H1 (cell line): ENCODE measurements at regions not wholly inside any gene's neighbourhood (a gene's known extent, or its start where the extent isn't known, plus 50 kb on each side); places are given as distances from the start of the nearest gene placed in this dataset.
"Not testable (repeated sequence)": the region's sequence is repeated elsewhere in the genome, so short reads cannot be mapped to it uniquely, and the experiment has no call there.

Experiments used
- CTCF ChIA-PET: fragments of 300-600 bp; sonication (Branson Sonifier 250); formaldehyde crosslinking; loops from one replicate; lab custom pipeline; 2021; ENCODE audit not compliant: partially characterized antibody; lab: Charles Lee
- POLR2A ChIA-PET: fragments of 300-600 bp; sonication (Branson Sonifier 250); formaldehyde crosslinking; loops from one replicate; lab custom pipeline; 2021; ENCODE audit warnings: inconsistent platforms; ENCODE audit not compliant: partially characterized antibody; lab: Charles Lee
- DNase-seq, 2 experiments: peaks; one replicate each; pipeline versions ENCODE4 v3.0.0 to v3.0.0-alpha.2; 2010 to 2022; ENCODE audit warnings: low spot score in 2 of 2, low read depth in 1 of 2, mixed read lengths in 1 of 2
- FAIRE-seq: peaks from 2 replicates; lab custom pipeline; 2011; peaks lifted over from hg19 to GRCh38; lab: Jason Lieb, UNC
- H2AFZ ChIP-seq: 2 replicates; pipeline ENCODE4 v1.8.1; 2012; ENCODE audit warnings: low read length, inconsistent platforms
- H2AK5ac ChIP-seq: 2 replicates; pipeline ENCODE4 v1.6.1; 2013; ENCODE audit warnings: low read depth, low read length
- H2BK120ac ChIP-seq: replicated peaks from 2 replicates; pipeline ENCODE3; 2013; ENCODE audit warnings: low read depth, low read length, inconsistent platforms
- H2BK12ac ChIP-seq: 2 replicates; pipeline ENCODE4 v1.6.1; 2013; ENCODE audit warnings: low read depth, low read length
- H2BK15ac ChIP-seq: 2 replicates; pipeline ENCODE4 v1.6.1; 2013; ENCODE audit warnings: low read length
- H2BK20ac ChIP-seq: 2 replicates; pipeline ENCODE4 v1.6.1; 2013; ENCODE audit warnings: low read length
- H2BK5ac ChIP-seq: 2 replicates; pipeline ENCODE4 v1.6.1; 2013; ENCODE audit warnings: low read depth, low read length
- H3K14ac ChIP-seq: 2 replicates; pipeline ENCODE4 v1.6.1; 2013; ENCODE audit warnings: inconsistent platforms; ENCODE audit not compliant: insufficient read length
- H3K18ac ChIP-seq: 2 replicates; pipeline ENCODE4 v1.6.1; 2013; ENCODE audit warnings: low read length; ENCODE audit errors: extremely low read depth
- H3K23ac ChIP-seq: 2 replicates; pipeline ENCODE4 v1.6.1; 2013; ENCODE audit warnings: inconsistent platforms; ENCODE audit not compliant: insufficient read length
- H3K23me2 ChIP-seq: 2 replicates; pipeline ENCODE4 v1.6.1; 2013; ENCODE audit warnings: low read depth, low read length
- H3K27ac ChIP-seq: 2 replicates; pipeline ENCODE4 v1.6.1; 2011; ENCODE audit warnings: low read depth, low read length, inconsistent platforms
- H3K27me3 ChIP-seq, 4 experiments: replicated peaks in 1 of 4; 1 replicate in 1 of 4; 2 replicates in 3 of 4; pipeline versions ENCODE4 v1.6.1 to v1.8.1; 2011 to 2013; ENCODE audit warnings: low read length in 3 of 4, mild to moderate bottlenecking in 3 of 4, inconsistent platforms in 2 of 4, mixed read lengths in 2 of 4, moderate library complexity in 1 of 4; ENCODE audit not compliant: control insufficient read depth in 3 of 4, insufficient read depth in 3 of 4; ENCODE audit errors: extremely low read depth in 1 of 4
- H3K36me3 ChIP-seq, 4 experiments: 2 replicates each; pipeline versions ENCODE4 v1.6.1 to v1.8.1; 2011 to 2013; ENCODE audit warnings: mild to moderate bottlenecking in 4 of 4, low read length in 3 of 4, moderate library complexity in 2 of 4, control low read depth in 1 of 4, inconsistent platforms in 1 of 4; ENCODE audit not compliant: insufficient read depth in 4 of 4, control insufficient read depth in 2 of 4
- H3K4ac ChIP-seq: replicated peaks from 2 replicates; pipeline ENCODE3; 2013; ENCODE audit warnings: low read length, low read depth, mixed read lengths, inconsistent platforms; ENCODE audit not compliant: insufficient read length
- H3K4me1 ChIP-seq, 4 experiments: replicated peaks in 1 of 4; 1 replicate in 1 of 4; 2 replicates in 3 of 4; pipeline versions ENCODE4 v1.6.1 to v1.8.1; 2011 to 2013; ENCODE audit warnings: low read length in 3 of 4, inconsistent platforms in 2 of 4, mixed read lengths in 1 of 4; ENCODE audit not compliant: insufficient read depth in 4 of 4, control insufficient read depth in 3 of 4
- H3K4me2 ChIP-seq, 2 experiments: 2 replicates each; pipeline versions ENCODE4 v1.6.1 to v1.8.1; 2011 to 2013; ENCODE audit warnings: low read depth in 2 of 2, low read length in 2 of 2, control low read depth in 1 of 2, inconsistent platforms in 1 of 2, mild to moderate bottlenecking in 1 of 2; ENCODE audit not compliant: insufficient read depth in 1 of 2
- H3K4me3 ChIP-seq, 4 experiments: fragments of 200-600, 300-600 bp in 1 of 4; sonication (generic), shearing (Covaris generic), sonication (Bioruptor Twin) in 1 of 4; 2 replicates each; pipeline versions ENCODE4 v1.5.1 to v1.8.1; 2011 to 2016; ENCODE audit warnings: low read length in 4 of 4, low read depth in 3 of 4, control low read depth in 2 of 4, inconsistent platforms in 2 of 4, mild to moderate bottlenecking in 2 of 4, mixed read lengths in 1 of 4, moderate library complexity in 1 of 4; ENCODE audit not compliant: insufficient read depth in 2 of 4; ENCODE audit errors: extremely low read depth in 1 of 4
- H3K56ac ChIP-seq: replicated peaks from 2 replicates; pipeline ENCODE3; 2013; ENCODE audit warnings: low read depth, mild to moderate bottlenecking, mixed read lengths, low read length, inconsistent platforms; ENCODE audit not compliant: insufficient read length
- H3K79me1 ChIP-seq: 2 replicates; pipeline ENCODE4 v1.6.1; 2013; ENCODE audit warnings: low read depth, low read length, control low read depth
- H3K79me2 ChIP-seq, 2 experiments: 2 replicates each; pipeline versions ENCODE4 v1.6.1 to v1.8.1; 2012 to 2013; ENCODE audit warnings: low read length in 2 of 2, mild to moderate bottlenecking in 2 of 2, inconsistent platforms in 1 of 2; ENCODE audit not compliant: insufficient read depth in 2 of 2, control insufficient read depth in 1 of 2
- H3K9ac ChIP-seq, 4 experiments: replicated peaks in 1 of 4; 1 replicate in 1 of 4; 2 replicates in 3 of 4; pipeline versions ENCODE4 v1.6.1 to v1.8.1; 2011 to 2013; ENCODE audit warnings: low read depth in 3 of 4, low read length in 3 of 4, control low read depth in 2 of 4, mild to moderate bottlenecking in 2 of 4, moderate library complexity in 2 of 4, inconsistent platforms in 1 of 4; ENCODE audit errors: extremely low read depth in 1 of 4
- H3K9me3 ChIP-seq, 2 experiments: 2 replicates each; pipeline versions ENCODE4 v1.6.1 to v1.8.1; 2012 to 2013; ENCODE audit warnings: mild to moderate bottlenecking in 2 of 2, moderate library complexity in 2 of 2, control low read depth in 1 of 2, inconsistent platforms in 1 of 2, low read depth in 1 of 2, low read length in 1 of 2, mixed read lengths in 1 of 2; ENCODE audit not compliant: insufficient read depth in 2 of 2
- H4K20me1 ChIP-seq, 2 experiments: replicated peaks in 1 of 2; 2 replicates each; pipeline versions ENCODE3 to v1.8.1; 2011 to 2013; ENCODE audit warnings: inconsistent platforms in 2 of 2, low read length in 2 of 2, mild to moderate bottlenecking in 1 of 2; ENCODE audit not compliant: insufficient read depth in 2 of 2, control insufficient read depth in 1 of 2
- H4K5ac ChIP-seq: 2 replicates; pipeline ENCODE4 v1.6.1; 2013; ENCODE audit warnings: low read length, low read depth, mixed read lengths, inconsistent platforms; ENCODE audit not compliant: insufficient read length
- H4K8ac ChIP-seq: 2 replicates; pipeline ENCODE4 v1.8.0; 2013; ENCODE audit warnings: mild to moderate bottlenecking, moderate library complexity, low read length, inconsistent platforms; ENCODE audit not compliant: insufficient read depth; ENCODE audit errors: extremely low read depth
- H4K91ac ChIP-seq: replicated peaks from 2 replicates; pipeline ENCODE3; 2013; ENCODE audit warnings: low read length, mixed read lengths, inconsistent platforms; ENCODE audit not compliant: insufficient read length
- GTF2F1 ChIP-seq: IDR thresholded peaks from 2 replicates; pipeline ENCODE4 v1.6.1; 2012; ENCODE audit warnings: low read depth, low read length, improper control_type of control experiment, borderline replicate concordance
- RNF2 ChIP-seq: fragments of 200-900, 300-1000 bp; sonication (generic); IDR thresholded peaks from 2 replicates; pipeline ENCODE4 v1.7.1; 2016; ENCODE audit warnings: borderline replicate concordance, low read depth, mild to moderate bottlenecking, antibody characterized with exemption, low read length; ENCODE audit not compliant: poor library complexity, severe bottlenecking; ENCODE audit errors: missing control alignments
- WGBS, 2 experiments: shearing (Covaris generic) in 1 of 2; methylation state at CpG; one replicate each; pipeline versions ENCODE4 v1.1.6 to v1.1.7; 2013 to 2015; ENCODE audit warnings: low lambda C conversion rate in 2 of 2, mixed read lengths in 2 of 2, inconsistent platforms in 1 of 2, low coverage in 1 of 2, missing lambda C conversion rate in 1 of 2; ENCODE audit not compliant: insufficient replicate concordance in 2 of 2, insufficient coverage in 1 of 2, insufficient read length in 1 of 2; ENCODE audit errors: extremely low coverage in 1 of 2, missing lambda C conversion rate in 1 of 2; 5-methylcytosine and 5-hydroxymethylcytosine counted together
- TF ChIP-seq, protein P1 (sequence below), 3 experiments: IDR thresholded peaks; 1 replicate in 2 of 3; 2 replicates in 1 of 3; pipeline versions ENCODE4 v1.5.1 to v1.6.1; 2011; ENCODE audit warnings: low read length in 3 of 3, mild to moderate bottlenecking in 3 of 3, inconsistent platforms in 2 of 3, low read depth in 1 of 3, moderate library complexity in 1 of 3; ENCODE audit not compliant: insufficient read depth in 1 of 3; ENCODE audit errors: control extremely low read depth in 1 of 3

DNA sequence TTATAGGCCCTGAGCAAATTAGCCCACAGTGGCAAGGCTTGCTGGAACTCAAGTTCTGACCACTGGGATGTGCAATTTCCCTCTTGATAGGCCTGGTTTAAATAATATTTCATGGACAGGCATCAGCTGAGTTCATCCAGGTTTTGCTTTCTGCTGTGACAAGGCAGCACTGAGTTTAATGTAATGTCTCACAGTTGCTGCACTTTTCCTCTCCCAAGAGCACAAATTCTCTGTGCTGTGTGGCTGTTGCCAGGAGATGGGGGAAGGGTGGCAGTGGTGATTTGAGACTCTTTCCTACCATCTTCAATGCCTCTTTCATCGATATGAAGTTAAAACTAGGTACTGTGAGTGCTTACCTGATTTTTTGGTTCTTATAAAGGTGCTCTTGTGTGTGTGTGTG, 272.8 kb upstream of the STXBP6 start (continued):
- TF ChIP-seq RNF2 = no peak
- TF ChIP-seq GTF2F1 = no peak
- TF ChIP-seq, protein P1, sequence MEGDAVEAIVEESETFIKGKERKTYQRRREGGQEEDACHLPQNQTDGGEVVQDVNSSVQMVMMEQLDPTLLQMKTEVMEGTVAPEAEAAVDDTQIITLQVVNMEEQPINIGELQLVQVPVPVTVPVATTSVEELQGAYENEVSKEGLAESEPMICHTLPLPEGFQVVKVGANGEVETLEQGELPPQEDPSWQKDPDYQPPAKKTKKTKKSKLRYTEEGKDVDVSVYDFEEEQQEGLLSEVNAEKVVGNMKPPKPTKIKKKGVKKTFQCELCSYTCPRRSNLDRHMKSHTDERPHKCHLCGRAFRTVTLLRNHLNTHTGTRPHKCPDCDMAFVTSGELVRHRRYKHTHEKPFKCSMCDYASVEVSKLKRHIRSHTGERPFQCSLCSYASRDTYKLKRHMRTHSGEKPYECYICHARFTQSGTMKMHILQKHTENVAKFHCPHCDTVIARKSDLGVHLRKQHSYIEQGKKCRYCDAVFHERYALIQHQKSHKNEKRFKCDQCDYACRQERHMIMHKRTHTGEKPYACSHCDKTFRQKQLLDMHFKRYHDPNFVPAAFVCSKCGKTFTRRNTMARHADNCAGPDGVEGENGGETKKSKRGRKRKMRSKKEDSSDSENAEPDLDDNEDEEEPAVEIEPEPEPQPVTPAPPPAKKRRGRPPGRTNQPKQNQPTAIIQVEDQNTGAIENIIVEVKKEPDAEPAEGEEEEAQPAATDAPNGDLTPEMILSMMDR (IDR thresholded peaks at IDR 0.05; ENCODE audit: control extremely low read depth in 1 of 3, insufficient read depth in 1 of 3, low read depth in 1 of 3, low read length in 3 of 3) = no peak
- TF ChIP-seq, all 59 proteins: peak for 0

DNA sequence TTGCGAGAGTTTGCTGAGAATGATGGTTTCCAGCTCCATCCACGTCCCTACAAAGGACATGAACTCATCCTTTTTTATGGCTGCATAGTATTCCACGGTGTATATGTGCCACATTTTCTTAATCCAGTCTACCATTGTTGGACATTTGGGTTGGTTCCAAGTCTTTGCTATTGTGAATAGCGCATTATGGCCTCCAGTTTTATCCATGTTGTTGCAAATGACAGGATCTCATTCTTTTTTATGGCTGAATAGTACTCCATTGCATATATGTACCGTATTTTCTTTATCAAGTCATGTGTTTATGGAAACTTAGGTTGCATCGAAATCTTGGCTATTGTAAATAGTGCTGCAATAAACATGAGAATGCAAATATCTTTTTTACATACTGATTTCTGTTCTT, 266.1 kb upstream of the STXBP6 start:
- DNase-seq, H3K14ac ChIP-seq, H2BK20ac ChIP-seq, H3K27me3 ChIP-seq, H2BK120ac ChIP-seq, H3K79me1 ChIP-seq, H3K27ac ChIP-seq, H3K9me3 ChIP-seq, H3K23me2 ChIP-seq, H4K20me1 ChIP-seq, H3K9ac ChIP-seq, H3K79me2 ChIP-seq, FAIRE-seq, H3K4me3 ChIP-seq, H4K8ac ChIP-seq, H2BK5ac ChIP-seq, CTCF ChIA-PET, POLR2A ChIA-PET, H2BK12ac ChIP-seq, H3K18ac ChIP-seq, H4K91ac ChIP-seq, H2BK15ac ChIP-seq, H4K5ac ChIP-seq, H3K4me2 ChIP-seq, H3K4ac ChIP-seq, H3K56ac ChIP-seq, H3K36me3 ChIP-seq, H3K4me1 ChIP-seq, H3K23ac ChIP-seq, H2AK5ac ChIP-seq, H2AFZ ChIP-seq: not testable (repeated sequence)
- 73% methylated on average over 3 of the region's 6 CpGs; no CpG with 5 or more reads in 1 of the 2 experiments for WGBS, 2 experiments
